ENCODE measurements at regions not wholly inside any gene's neighbourhood (a gene's known extent, or its start where the extent isn't known, plus 50 kb on each side); places are given as distances from the start of the nearest gene placed in this dataset.

DNA sequence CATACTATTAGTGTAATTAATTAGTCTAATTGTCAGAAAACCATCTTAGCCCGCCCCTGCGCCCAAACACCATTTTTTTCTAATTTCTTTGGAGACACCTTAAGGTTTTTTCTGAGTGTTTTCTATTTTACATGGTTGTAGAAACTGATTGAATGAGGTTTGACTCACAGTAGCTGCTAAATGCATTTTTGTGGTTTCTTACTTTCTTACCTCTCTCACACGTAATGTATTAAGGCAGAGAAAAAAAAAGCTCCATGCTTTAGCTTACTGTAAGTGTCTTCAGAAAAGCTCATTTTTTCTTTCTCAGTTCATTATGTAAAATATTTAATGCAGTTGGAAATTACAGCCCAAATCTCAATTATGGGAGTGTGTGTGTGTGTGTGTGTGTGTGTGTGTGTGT, 548.5 kb upstream of the LRRTM4 start:
- intact Hi-C loops (cut with DNase I; ENCODE audit: low total_unique reads) = no loop called here
- Histone ChIP-seq H3K27ac (no peak overlapping the region), H3K4me1 (no peaks in the 10 kb centered on the region), H3K36me3 (no peaks in the 10 kb centered on the region), H3K4me3 (no peak overlapping the region), H3K27me3 (no peaks in the 10 kb centered on the region), H3K9me3 (no peaks in the 10 kb centered on the region)
- DNase-seq (ENCODE audit: low spot score in 2 of 2) = no peak
- no peak for TF ChIP-seq POLR2AphosphoS5 (IDR thresholded peaks at IDR 0.05)
- TF ChIP-seq, protein P1, sequence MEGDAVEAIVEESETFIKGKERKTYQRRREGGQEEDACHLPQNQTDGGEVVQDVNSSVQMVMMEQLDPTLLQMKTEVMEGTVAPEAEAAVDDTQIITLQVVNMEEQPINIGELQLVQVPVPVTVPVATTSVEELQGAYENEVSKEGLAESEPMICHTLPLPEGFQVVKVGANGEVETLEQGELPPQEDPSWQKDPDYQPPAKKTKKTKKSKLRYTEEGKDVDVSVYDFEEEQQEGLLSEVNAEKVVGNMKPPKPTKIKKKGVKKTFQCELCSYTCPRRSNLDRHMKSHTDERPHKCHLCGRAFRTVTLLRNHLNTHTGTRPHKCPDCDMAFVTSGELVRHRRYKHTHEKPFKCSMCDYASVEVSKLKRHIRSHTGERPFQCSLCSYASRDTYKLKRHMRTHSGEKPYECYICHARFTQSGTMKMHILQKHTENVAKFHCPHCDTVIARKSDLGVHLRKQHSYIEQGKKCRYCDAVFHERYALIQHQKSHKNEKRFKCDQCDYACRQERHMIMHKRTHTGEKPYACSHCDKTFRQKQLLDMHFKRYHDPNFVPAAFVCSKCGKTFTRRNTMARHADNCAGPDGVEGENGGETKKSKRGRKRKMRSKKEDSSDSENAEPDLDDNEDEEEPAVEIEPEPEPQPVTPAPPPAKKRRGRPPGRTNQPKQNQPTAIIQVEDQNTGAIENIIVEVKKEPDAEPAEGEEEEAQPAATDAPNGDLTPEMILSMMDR (IDR thresholded peaks at IDR 0.05) = no peak
- no peak for TF ChIP-seq POLR2A (IDR thresholded peaks at IDR 0.05)

DNA sequence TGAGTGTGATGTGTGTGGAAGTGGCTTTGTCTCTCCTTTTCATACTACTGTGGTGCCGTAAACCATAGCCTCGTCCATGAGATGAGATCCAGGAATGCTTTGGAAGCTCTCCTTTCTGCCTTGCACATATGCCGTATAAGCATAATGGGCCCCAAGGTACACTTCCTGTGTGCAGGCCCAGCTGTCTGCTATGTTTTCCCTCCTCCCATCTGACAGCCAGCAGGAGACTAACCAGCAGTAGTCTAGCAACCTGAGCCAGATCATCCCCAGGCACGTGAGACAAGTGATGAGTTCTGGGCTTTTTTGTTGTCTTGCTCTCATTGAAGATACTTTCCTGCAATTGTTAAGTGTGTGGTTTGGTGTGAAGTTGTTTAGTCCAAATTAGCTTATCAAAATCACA, 555.5 kb upstream of the LRRTM4 start:
- H3K9me3 ChIP-seq = no peaks in the 10 kb centered on the region
- H3K4me1 ChIP-seq = no peaks in the 10 kb centered on the region
- no peak for TF ChIP-seq POLR2A (IDR thresholded peaks at IDR 0.05)
- TF ChIP-seq, protein P1 (IDR thresholded peaks at IDR 0.05) = no peak
- no peak for TF ChIP-seq POLR2AphosphoS5 (IDR thresholded peaks at IDR 0.05)
- H3K36me3 ChIP-seq = no peaks in the 10 kb centered on the region
- H3K27ac ChIP-seq = no peak overlapping the region
- no peak for DNase-seq (ENCODE audit: low spot score in 2 of 2)
- intact Hi-C loops (cut with DNase I; ENCODE audit: low total_unique reads) = no loop called here
- H3K4me3 ChIP-seq = no peak overlapping the region
- H3K27me3 ChIP-seq = no peaks in the 10 kb centered on the region

DNA sequence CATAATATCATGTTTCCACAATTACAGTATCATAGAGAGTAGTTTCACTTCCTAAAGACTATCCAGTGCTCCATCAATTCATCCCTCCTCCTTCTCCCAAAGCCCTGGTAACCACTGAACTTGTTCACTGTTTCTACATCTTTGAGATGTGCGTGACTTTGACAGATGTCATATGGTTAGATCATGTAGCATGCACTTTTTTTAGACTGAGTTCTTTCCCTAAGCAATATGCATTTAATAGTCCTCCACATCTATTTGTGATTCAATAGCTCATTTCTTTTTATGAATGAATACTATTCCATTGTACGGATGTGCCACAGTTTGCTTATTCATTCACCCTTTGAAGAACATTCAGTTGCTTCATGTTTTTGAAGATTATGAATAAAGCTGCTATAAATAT, 560.4 kb upstream of the LRRTM4 start:
- no peaks in the 10 kb centered on the region for H3K4me1 ChIP-seq
- TF ChIP-seq, protein P1 (IDR thresholded peaks at IDR 0.05) = no peak
- no peak for TF ChIP-seq POLR2AphosphoS5 (IDR thresholded peaks at IDR 0.05)

DNA sequence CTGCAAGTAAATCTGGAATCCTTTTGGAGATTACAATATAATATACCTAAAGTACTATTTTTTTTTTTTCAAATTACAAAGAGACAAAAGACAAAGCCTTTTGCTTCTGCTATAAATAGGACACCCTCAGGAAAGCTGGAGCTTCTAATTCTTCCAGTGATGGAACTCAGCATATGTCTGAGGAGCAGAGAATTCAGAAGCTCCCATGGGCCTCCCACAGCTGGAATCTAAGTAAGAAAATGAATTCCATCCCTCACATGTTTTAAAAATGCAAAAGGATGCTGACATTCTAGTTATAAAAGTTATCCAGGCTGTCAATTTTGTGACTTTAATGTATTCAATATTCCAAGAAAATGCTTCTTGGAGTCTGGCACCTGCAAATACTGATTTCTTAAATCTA, 571.3 kb upstream of the LRRTM4 start:
- no peaks in the 10 kb centered on the region for H3K4me1 ChIP-seq
- no peak for TF ChIP-seq POLR2AphosphoS5 (IDR thresholded peaks at IDR 0.05)
- no peak for TF ChIP-seq POLR2A (IDR thresholded peaks at IDR 0.05)
- TF ChIP-seq, protein P1 (IDR thresholded peaks at IDR 0.05) = no peak
- no peaks in the 10 kb centered on the region for H3K27me3 ChIP-seq
- intact Hi-C loops (cut with DNase I; ENCODE audit: low total_unique reads) = no loop called here
- H3K9me3 ChIP-seq = no peaks in the 10 kb centered on the region
- H3K4me3 ChIP-seq = no peak overlapping the region
- H3K36me3 ChIP-seq = no peaks in the 10 kb centered on the region
- no peak for DNase-seq (ENCODE audit: low spot score in 2 of 2)
- no peak overlapping the region for H3K27ac ChIP-seq

More for the DNA sequence above, 560.4 kb upstream of the LRRTM4 start:
- no peaks in the 10 kb centered on the region for H3K36me3 ChIP-seq
- H3K27me3 ChIP-seq = no peaks in the 10 kb centered on the region
- intact Hi-C loops (cut with DNase I; ENCODE audit: low total_unique reads) = no loop called here
- no peak for DNase-seq (ENCODE audit: low spot score in 2 of 2)
- H3K9me3 ChIP-seq = no peaks in the 10 kb centered on the region
- H3K4me3 ChIP-seq = no peak overlapping the region
- H3K27ac ChIP-seq = no peak overlapping the region

DNA sequence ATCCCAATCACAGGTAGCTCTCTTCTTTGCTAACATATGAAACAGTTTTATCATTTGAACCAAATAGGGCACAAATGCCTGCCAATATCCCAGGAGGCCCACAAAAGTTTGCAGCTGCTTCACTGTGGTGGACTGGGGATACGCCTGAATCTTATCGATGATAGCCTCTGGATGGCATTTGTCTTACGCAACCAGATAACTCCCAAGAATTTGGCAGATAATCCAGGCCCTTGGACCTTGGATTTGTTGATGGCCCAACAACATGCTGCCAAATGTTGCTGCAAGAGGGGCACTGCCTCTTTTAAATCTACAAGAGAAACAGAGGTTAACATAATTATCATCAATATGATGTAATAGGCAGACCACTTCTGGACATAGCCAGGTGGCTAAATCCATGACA, 587.1 kb upstream of the LRRTM4 start:
- no peak overlapping the region for H3K4me3 ChIP-seq
- H3K4me1 ChIP-seq = no peaks in the 10 kb centered on the region
- no peak overlapping the region for H3K27ac ChIP-seq
- intact Hi-C loops (cut with DNase I; ENCODE audit: low total_unique reads) = no loop called here
- H3K36me3 ChIP-seq = no peaks in the 10 kb centered on the region
- TF ChIP-seq POLR2A (IDR thresholded peaks at IDR 0.05) = no peak
- DNase-seq (ENCODE audit: low spot score in 2 of 2) = no peak
- peaks cover 0 to 27% of the 10 kb centered on the region in 2 donors for H3K9me3 ChIP-seq
- no peaks in the 10 kb centered on the region for H3K27me3 ChIP-seq

DNA sequence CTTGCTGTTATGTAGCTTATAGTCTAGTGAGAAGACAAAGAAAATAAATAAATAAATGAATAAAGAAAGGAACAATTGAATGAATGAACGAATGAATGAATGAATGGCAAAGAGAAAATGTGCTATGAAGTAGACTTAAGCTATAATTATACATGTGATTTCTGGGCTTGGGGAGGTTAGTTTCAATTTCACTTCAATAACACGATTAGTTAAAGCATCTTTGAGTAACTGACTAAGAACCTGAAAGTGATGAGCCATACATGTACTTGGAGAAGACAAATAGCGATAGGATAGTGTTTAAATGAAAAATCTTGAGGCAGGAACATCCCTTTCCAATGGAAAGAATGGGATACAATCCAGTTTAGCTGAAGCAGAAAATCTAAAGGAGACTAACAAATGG, 593.1 kb upstream of the LRRTM4 start:
- Histone ChIP-seq H3K36me3 (no peaks in the 10 kb centered on the region), H3K9me3 (no peaks in the 10 kb centered on the region), H3K4me1 (no peaks in the 10 kb centered on the region), H3K27me3 (no peaks in the 10 kb centered on the region), H3K27ac (no peak overlapping the region), H3K4me3 (no peak overlapping the region)
- no peak for DNase-seq (ENCODE audit: low spot score in 2 of 2)
- intact Hi-C loops (cut with DNase I; ENCODE audit: low total_unique reads) = no loop called here
- TF ChIP-seq POLR2AphosphoS5 (IDR thresholded peaks at IDR 0.05) (no peak), POLR2A (IDR thresholded peaks at IDR 0.05) (no peak)
- TF ChIP-seq, protein P1 (IDR thresholded peaks at IDR 0.05) = no peak
